ENCODE measurements at regions not wholly inside any gene's neighbourhood (a gene's known extent, or its start where the extent isn't known, plus 50 kb on each side); places are given as distances from the start of the nearest gene placed in this dataset.
"Not testable (repeated sequence)": the region's sequence is repeated elsewhere in the genome, so short reads cannot be mapped to it uniquely, and the experiment has no call there.

GRCh38 chr2:87229091-87229689, 207.5 kb upstream of the PLGLB1 start:
- not testable (repeated sequence) for TF ChIP-seq CTCF (IDR thresholded peaks at IDR 0.05; ENCODE audit: low read depth, low read length, missing input control); SP1 (IDR thresholded peaks at IDR 0.05); MAX (IDR thresholded peaks at IDR 0.05); RXRA (IDR thresholded peaks at IDR 0.05); GABPA (IDR thresholded peaks at IDR 0.05 in 1 of 2, conservative IDR thresholded peaks at IDR 0.05 in 1 of 2); ATF3 (IDR thresholded peaks at IDR 0.05); TAF1 (conservative IDR thresholded peaks at IDR 0.05); REST (IDR thresholded peaks at IDR 0.05)
- TF ChIP-seq RAD21 (IDR thresholded peaks at IDR 0.05), result peak; percentile 73 to 78
